SK-N-SH (cell line): ENCODE measurements at regions not wholly inside any gene's neighbourhood (a gene's known extent, or its start where the extent isn't known, plus 50 kb on each side); places are given as distances from the start of the nearest gene placed in this dataset.

Experiments
- CTCF ChIA-PET: fragments of 300-600, 350-600 bp; formaldehyde crosslinking; extraction: SDS; loops from one replicate; lab custom pipeline; 2021; lab: Yijun Ruan, JAX
- POLR2A ChIA-PET: fragments of 350-600 bp; sonication (Branson Sonifier 250); formaldehyde crosslinking; extraction: SDS; loops from one replicate; lab custom pipeline; 2020; ENCODE audit warnings: antibody characterized with exemption, inconsistent platforms; lab: Yijun Ruan, JAX
- DNase-seq: peaks from one replicate; pipeline ENCODE4 v3.0.0; 2012
- H2AFZ ChIP-seq: fragments of 200-600 bp; sonication (generic); 2 replicates; pipeline ENCODE4 v1.8.1; 2016; ENCODE audit warnings: antibody characterized with exemption, mild to moderate bottlenecking, low read depth
- H3F3A ChIP-seq: fragments of 200-600 bp; sonication (generic); replicated peaks from 2 replicates; pipeline ENCODE3; 2016; ENCODE audit warnings: antibody characterized with exemption, mild to moderate bottlenecking; ENCODE audit not compliant: insufficient read depth
- H3K27ac ChIP-seq, 2 experiments: fragments of 200-500 bp in 1 of 2; fragments of 200-600 bp in 1 of 2; sonication (Bioruptor generic) in 1 of 2; sonication (generic), shearing (Covaris generic) in 1 of 2; 2 replicates each; pipeline versions ENCODE4 v1.5.1 to v1.6.1; 2014 to 2016; ENCODE audit warnings: low read depth in 2 of 2, inconsistent platforms in 1 of 2, low read length in 1 of 2, mild to moderate bottlenecking in 1 of 2, mixed read lengths in 1 of 2
- H3K27me3 ChIP-seq: fragments of 200-600 bp; sonication (generic), shearing (Covaris generic); 2 replicates; pipeline ENCODE4 v1.6.1; 2016; ENCODE audit warnings: mixed run types; ENCODE audit not compliant: insufficient read depth
- H3K36me3 ChIP-seq, 2 experiments: fragments of 200-500 bp in 1 of 2; fragments of 200-600 bp in 1 of 2; sonication (Bioruptor generic) in 1 of 2; sonication (generic) in 1 of 2; replicated peaks in 1 of 2; 2 replicates each; pipeline versions ENCODE3 to v1.5.1; 2014 to 2016; ENCODE audit warnings: low read length in 1 of 2, mild to moderate bottlenecking in 1 of 2; ENCODE audit not compliant: insufficient read depth in 2 of 2, control insufficient read depth in 1 of 2
- H3K4me1 ChIP-seq, 2 experiments: fragments of 200-500 bp in 1 of 2; fragments of 200-600 bp in 1 of 2; sonication (Bioruptor generic) in 1 of 2; sonication (generic), shearing (Covaris generic) in 1 of 2; 2 replicates each; pipeline versions ENCODE4 v1.5.1 to v1.6.1; 2014 to 2016; ENCODE audit warnings: low read depth in 1 of 2, low read length in 1 of 2, mixed run types in 1 of 2; ENCODE audit not compliant: insufficient read depth in 2 of 2, control insufficient read depth in 1 of 2
- H3K4me2 ChIP-seq: fragments of 200-600 bp; sonication (generic), shearing (Covaris generic); 2 replicates; pipeline ENCODE4 v1.6.1; 2017; ENCODE audit warnings: mixed run types
- H3K4me3 ChIP-seq, 2 experiments: fragments of 200-500 bp in 1 of 2; fragments of 200-600 bp in 1 of 2; sonication (Bioruptor generic) in 1 of 2; sonication (generic), shearing (Covaris generic) in 1 of 2; 2 replicates each; pipeline versions ENCODE4 v1.5.1 to v1.8.1; 2014 to 2016; ENCODE audit warnings: low read depth in 2 of 2, inconsistent platforms in 1 of 2, low read length in 1 of 2, mild to moderate bottlenecking in 1 of 2, mixed read lengths in 1 of 2, moderate library complexity in 1 of 2
- H3K79me2 ChIP-seq: fragments of 200-600 bp; sonication (generic); 2 replicates; pipeline ENCODE4 v1.8.1; 2017; ENCODE audit warnings: mild to moderate bottlenecking; ENCODE audit not compliant: insufficient read depth
- H3K9ac ChIP-seq: fragments of 200-600 bp; sonication (generic); 2 replicates; pipeline ENCODE4 v1.6.1; 2017; ENCODE audit warnings: mixed run types
- H3K9me2 ChIP-seq: fragments of 200-600 bp; sonication (generic); 2 replicates; pipeline ENCODE4 v1.6.1; 2017; ENCODE audit warnings: mixed run types
- H3K9me3 ChIP-seq: fragments of 200-600 bp; sonication (generic); 2 replicates; pipeline ENCODE4 v1.6.1; 2017; ENCODE audit warnings: mixed run types, mild to moderate bottlenecking, moderate library complexity
- H4K20me1 ChIP-seq: fragments of 200-600 bp; sonication (generic); 2 replicates; pipeline ENCODE4 v1.6.1; 2017; ENCODE audit warnings: mild to moderate bottlenecking, mixed run types; ENCODE audit not compliant: insufficient read depth
- EP300 ChIP-seq, 2 experiments: IDR thresholded peaks; 2 replicates each; pipeline versions ENCODE4 v1.4.0 to v1.6.1; 2012; ENCODE audit warnings: borderline replicate concordance in 1 of 2, low read depth in 1 of 2, low read length in 1 of 2
- FOSL2 ChIP-seq: IDR thresholded peaks from 2 replicates; pipeline ENCODE4 v1.4.0; 2012; ENCODE audit warnings: low read depth, mild to moderate bottlenecking, moderate library complexity, borderline replicate concordance
- FOXM1 ChIP-seq: IDR thresholded peaks from 2 replicates; pipeline ENCODE4 v1.4.0; 2012; ENCODE audit warnings: low read depth, mild to moderate bottlenecking
- JUND ChIP-seq: IDR thresholded peaks from 2 replicates; pipeline ENCODE4 v1.4.0; 2012
- MXI1 ChIP-seq: IDR thresholded peaks from 2 replicates; pipeline ENCODE4 v1.6.1; 2012; ENCODE audit warnings: mild to moderate bottlenecking, low read depth, low read length, improper control_type of control experiment
- POLR2AphosphoS5 ChIP-seq: IDR thresholded peaks from 2 replicates; pipeline ENCODE4 v1.6.1; 2012; ENCODE audit warnings: low read depth, low read length
- RXRA ChIP-seq: IDR thresholded peaks from 2 replicates; pipeline ENCODE4 v1.4.0; 2012; ENCODE audit warnings: low read depth, mild to moderate bottlenecking, borderline replicate concordance
- YY1 ChIP-seq: IDR thresholded peaks from 2 replicates; pipeline ENCODE4 v1.4.0; 2012; ENCODE audit warnings: low read depth, mild to moderate bottlenecking
- WGBS: methylation state at CpG from one replicate; pipeline ENCODE4 v1.1.6; 2017; ENCODE audit warnings: low lambda C conversion rate; 5-methylcytosine and 5-hydroxymethylcytosine counted together
- TF ChIP-seq, protein P1 (sequence below): fragments of 200-600 bp; sonication (generic); IDR thresholded peaks from 2 replicates; pipeline ENCODE4 v1.6.1; 2017; ENCODE audit warnings: antibody characterized with exemption, mild to moderate bottlenecking, moderate library complexity
- TF ChIP-seq, protein P2 (sequence below): IDR thresholded peaks from 2 replicates; pipeline ENCODE4 v1.6.1; 2012; ENCODE audit warnings: mild to moderate bottlenecking, low read depth, low read length, moderate library complexity
- TF ChIP-seq, protein P3 (sequence below): IDR thresholded peaks from 2 replicates; pipeline ENCODE4; 2012
- TF ChIP-seq, protein P4 (sequence below): fragments of 150-350 bp; IDR thresholded peaks from 2 replicates; pipeline ENCODE4 v1.6.1; 2016; ENCODE audit warnings: mild to moderate bottlenecking, low read depth, low read length

DNA sequence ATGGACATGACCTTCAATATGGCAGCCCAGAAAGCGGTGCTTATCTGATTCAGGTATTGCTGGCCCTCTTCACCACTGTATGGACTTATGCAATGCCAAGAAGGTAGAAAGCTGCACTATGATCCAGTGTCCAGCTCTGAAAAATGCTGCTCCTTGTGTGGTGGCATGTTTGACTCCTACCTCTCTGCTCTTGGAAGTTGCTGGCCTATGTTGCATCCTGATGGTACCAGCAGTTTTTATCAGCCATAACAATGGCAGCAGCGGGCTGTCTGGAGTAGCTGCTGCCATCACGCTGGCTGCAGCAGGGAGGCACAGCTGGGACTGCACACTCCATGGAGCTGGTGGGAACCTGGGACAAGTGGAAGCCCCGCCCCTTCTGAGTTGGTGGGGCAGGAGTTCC, 53.1 kb upstream of the MED9 start:
- Histone ChIP-seq H3K79me2 (no peaks in the 10 kb centered on the region), H2AFZ (no peak overlapping the region), H3K9me2 (no peaks in the 10 kb centered on the region), H3K4me2 (no peak overlapping the region), H3K9me3 (no peaks in the 10 kb centered on the region), H3K27ac (no peak overlapping the region), H3K9ac (no peak overlapping the region), H3F3A (no peaks in the 10 kb centered on the region), H3K4me3 (no peak overlapping the region), H3K27me3 (no peaks in the 10 kb centered on the region), H3K4me1 (no peaks in the 10 kb centered on the region), H3K36me3 (no peaks in the 10 kb centered on the region), H4K20me1 (no peaks in the 10 kb centered on the region)
- DNase-seq, result no peak
- no peak for TF ChIP-seq POLR2AphosphoS5
- TF ChIP-seq YY1, result no peak
- TF ChIP-seq MXI1, result no peak
- TF ChIP-seq FOSL2, result no peak
- no peak for TF ChIP-seq FOXM1
- no peak for TF ChIP-seq EP300 (IDR thresholded peaks at IDR 0.05; ENCODE audit: borderline replicate concordance in 1 of 2, low read depth in 1 of 2, low read length in 1 of 2)
- no peak for TF ChIP-seq RXRA
- TF ChIP-seq JUND, result no peak
- TF ChIP-seq, protein P1, sequence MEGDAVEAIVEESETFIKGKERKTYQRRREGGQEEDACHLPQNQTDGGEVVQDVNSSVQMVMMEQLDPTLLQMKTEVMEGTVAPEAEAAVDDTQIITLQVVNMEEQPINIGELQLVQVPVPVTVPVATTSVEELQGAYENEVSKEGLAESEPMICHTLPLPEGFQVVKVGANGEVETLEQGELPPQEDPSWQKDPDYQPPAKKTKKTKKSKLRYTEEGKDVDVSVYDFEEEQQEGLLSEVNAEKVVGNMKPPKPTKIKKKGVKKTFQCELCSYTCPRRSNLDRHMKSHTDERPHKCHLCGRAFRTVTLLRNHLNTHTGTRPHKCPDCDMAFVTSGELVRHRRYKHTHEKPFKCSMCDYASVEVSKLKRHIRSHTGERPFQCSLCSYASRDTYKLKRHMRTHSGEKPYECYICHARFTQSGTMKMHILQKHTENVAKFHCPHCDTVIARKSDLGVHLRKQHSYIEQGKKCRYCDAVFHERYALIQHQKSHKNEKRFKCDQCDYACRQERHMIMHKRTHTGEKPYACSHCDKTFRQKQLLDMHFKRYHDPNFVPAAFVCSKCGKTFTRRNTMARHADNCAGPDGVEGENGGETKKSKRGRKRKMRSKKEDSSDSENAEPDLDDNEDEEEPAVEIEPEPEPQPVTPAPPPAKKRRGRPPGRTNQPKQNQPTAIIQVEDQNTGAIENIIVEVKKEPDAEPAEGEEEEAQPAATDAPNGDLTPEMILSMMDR, result no peak
- TF ChIP-seq, protein P2, sequence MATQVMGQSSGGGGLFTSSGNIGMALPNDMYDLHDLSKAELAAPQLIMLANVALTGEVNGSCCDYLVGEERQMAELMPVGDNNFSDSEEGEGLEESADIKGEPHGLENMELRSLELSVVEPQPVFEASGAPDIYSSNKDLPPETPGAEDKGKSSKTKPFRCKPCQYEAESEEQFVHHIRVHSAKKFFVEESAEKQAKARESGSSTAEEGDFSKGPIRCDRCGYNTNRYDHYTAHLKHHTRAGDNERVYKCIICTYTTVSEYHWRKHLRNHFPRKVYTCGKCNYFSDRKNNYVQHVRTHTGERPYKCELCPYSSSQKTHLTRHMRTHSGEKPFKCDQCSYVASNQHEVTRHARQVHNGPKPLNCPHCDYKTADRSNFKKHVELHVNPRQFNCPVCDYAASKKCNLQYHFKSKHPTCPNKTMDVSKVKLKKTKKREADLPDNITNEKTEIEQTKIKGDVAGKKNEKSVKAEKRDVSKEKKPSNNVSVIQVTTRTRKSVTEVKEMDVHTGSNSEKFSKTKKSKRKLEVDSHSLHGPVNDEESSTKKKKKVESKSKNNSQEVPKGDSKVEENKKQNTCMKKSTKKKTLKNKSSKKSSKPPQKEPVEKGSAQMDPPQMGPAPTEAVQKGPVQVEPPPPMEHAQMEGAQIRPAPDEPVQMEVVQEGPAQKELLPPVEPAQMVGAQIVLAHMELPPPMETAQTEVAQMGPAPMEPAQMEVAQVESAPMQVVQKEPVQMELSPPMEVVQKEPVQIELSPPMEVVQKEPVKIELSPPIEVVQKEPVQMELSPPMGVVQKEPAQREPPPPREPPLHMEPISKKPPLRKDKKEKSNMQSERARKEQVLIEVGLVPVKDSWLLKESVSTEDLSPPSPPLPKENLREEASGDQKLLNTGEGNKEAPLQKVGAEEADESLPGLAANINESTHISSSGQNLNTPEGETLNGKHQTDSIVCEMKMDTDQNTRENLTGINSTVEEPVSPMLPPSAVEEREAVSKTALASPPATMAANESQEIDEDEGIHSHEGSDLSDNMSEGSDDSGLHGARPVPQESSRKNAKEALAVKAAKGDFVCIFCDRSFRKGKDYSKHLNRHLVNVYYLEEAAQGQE, result no peak
- TF ChIP-seq, protein P3, sequence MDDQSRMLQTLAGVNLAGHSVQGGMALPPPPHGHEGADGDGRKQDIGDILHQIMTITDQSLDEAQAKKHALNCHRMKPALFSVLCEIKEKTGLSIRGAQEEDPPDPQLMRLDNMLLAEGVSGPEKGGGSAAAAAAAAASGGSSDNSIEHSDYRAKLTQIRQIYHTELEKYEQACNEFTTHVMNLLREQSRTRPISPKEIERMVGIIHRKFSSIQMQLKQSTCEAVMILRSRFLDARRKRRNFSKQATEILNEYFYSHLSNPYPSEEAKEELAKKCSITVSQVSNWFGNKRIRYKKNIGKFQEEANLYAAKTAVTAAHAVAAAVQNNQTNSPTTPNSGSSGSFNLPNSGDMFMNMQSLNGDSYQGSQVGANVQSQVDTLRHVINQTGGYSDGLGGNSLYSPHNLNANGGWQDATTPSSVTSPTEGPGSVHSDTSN, result no peak
- TF ChIP-seq, protein P4, sequence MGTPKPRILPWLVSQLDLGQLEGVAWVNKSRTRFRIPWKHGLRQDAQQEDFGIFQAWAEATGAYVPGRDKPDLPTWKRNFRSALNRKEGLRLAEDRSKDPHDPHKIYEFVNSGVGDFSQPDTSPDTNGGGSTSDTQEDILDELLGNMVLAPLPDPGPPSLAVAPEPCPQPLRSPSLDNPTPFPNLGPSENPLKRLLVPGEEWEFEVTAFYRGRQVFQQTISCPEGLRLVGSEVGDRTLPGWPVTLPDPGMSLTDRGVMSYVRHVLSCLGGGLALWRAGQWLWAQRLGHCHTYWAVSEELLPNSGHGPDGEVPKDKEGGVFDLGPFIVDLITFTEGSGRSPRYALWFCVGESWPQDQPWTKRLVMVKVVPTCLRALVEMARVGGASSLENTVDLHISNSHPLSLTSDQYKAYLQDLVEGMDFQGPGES, result no peak
- CTCF ChIA-PET, result interaction anchor here (0.9 kb wide), 1 partner anchor 146 kb away, joined by 3 read pairs; no protein-coding TSS in a partner anchor
- POLR2A ChIA-PET, result no interaction called here
- WGBS, result 41% methylated on average over 2 of the region's 4 CpGs
